GM21515 (cell line): ENCODE measurements at regions not wholly inside any gene's neighbourhood (a gene's known extent, or its start where the extent isn't known, plus 50 kb on each side); places are given as distances from the start of the nearest gene placed in this dataset.
"Not testable (repeated sequence)": the region's sequence is repeated elsewhere in the genome, so short reads cannot be mapped to it uniquely, and the experiment has no call there.

Experiments used
- ATAC-seq: cut with Tn5 transposase; IDR thresholded peaks from one replicate; pipeline ENCODE4 v1.9.1; 2021; ENCODE audit not compliant: unreplicated experiment

GRCh38 chr13:65454403-65454802, 1775.7 kb downstream of the PCDH9 start:
- ATAC-seq = no peak

- ATAC-seq = no peak
Measured at GRCh38 chr13:65453982-65454381, 1776.2 kb downstream of the PCDH9 start.

- ATAC-seq = no peak
Measured at GRCh38 chr13:65445340-65445739, 1784.8 kb downstream of the PCDH9 start.

- no peak for ATAC-seq
Measured at GRCh38 chr13:65435590-65435989, 1794.5 kb downstream of the PCDH9 start.

- no peak for ATAC-seq
Measured at GRCh38 chr13:65417953-65418352, 1812.2 kb downstream of the PCDH9 start.

- ATAC-seq = no peak
Measured at GRCh38 chr13:65416784-65417183, 1813.4 kb downstream of the PCDH9 start.

- no peak for ATAC-seq
Measured at GRCh38 chr13:65414187-65414586, 1815.9 kb downstream of the PCDH9 start.

GRCh38 chr13:65411521-65411920, 1818.6 kb downstream of the PCDH9 start:
- ATAC-seq = no peak

GRCh38 chr13:65410791-65411190, 1819.3 kb downstream of the PCDH9 start:
- ATAC-seq = no peak

- no peak for ATAC-seq
Measured at GRCh38 chr13:65401315-65401714, 1828.8 kb downstream of the PCDH9 start.

- ATAC-seq = no peak
Measured at GRCh38 chr13:65400702-65401101, 1829.4 kb downstream of the PCDH9 start.

GRCh38 chr13:65387743-65388347, 1842.3 kb downstream of the PCDH9 start:
- no peak for ATAC-seq

GRCh38 chr13:65378943-65379519, 1851.1 kb downstream of the PCDH9 start:
- ATAC-seq = no peak

GRCh38 chr13:65378484-65378883, 1851.7 kb downstream of the PCDH9 start:
- ATAC-seq = no peak

GRCh38 chr13:65368832-65369231, 1861.3 kb downstream of the PCDH9 start:
- no peak for ATAC-seq

- ATAC-seq = no peak
Measured at GRCh38 chr13:65353951-65354350, 1876.2 kb downstream of the PCDH9 start.

- ATAC-seq = not testable (repeated sequence)
Measured at GRCh38 chr13:65353150-65353549, 1877.0 kb downstream of the PCDH9 start.

- ATAC-seq = no peak
Measured at GRCh38 chr13:65347420-65348030, 1882.6 kb downstream of the PCDH9 start.

- ATAC-seq = no peak
Measured at GRCh38 chr13:65343898-65344663, 1886.1 kb downstream of the PCDH9 start.

- ATAC-seq = no peak
Measured at GRCh38 chr13:65342541-65343337, 1887.4 kb downstream of the PCDH9 start.

- no peak for ATAC-seq
Measured at GRCh38 chr13:65339241-65339640, 1890.9 kb downstream of the PCDH9 start.
